ENCODE measurements at regions not wholly inside any gene's neighbourhood (a gene's known extent, or its start where the extent isn't known, plus 50 kb on each side); places are given as distances from the start of the nearest gene placed in this dataset.

DNA sequence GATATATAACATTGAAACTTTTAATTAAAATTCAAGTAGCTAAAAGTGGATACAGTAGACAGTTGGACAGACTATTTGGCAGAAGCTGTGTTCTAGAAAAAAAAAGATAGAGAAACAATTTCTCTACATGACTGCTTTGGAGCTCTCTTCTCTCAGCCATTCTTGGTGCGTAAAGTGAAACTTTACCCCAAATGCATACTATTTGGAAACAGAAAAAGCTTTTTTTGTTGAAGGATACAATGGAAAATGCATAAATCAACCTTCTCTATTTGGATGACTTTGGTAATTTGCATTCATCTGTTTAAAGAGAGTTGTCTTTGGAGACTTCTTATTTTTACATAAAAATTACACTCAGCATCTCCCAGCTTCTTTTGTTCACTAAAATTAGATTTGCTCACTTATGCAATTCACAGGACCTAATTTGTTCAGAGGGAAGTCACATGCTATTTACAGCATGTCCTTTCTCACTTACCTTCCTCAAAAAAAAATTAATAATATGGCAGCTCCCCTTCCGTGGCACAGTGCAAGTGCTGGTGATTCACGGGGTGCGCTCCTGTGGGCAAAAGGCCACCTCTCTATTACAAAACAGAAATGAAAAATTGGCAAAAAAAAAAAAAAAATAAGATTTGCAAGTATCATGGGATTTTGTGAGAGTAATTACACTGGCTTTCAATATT is 498.9 kb downstream of the RERGL start:
- Histone ChIP-seq H3K79me2 (ENCODE audit: insufficient read depth, low read length) (no peaks in the 10 kb centered on the region), H3K9me3 (ENCODE audit: low read length) (no peaks in the 10 kb centered on the region), H4K20me1 (ENCODE audit: insufficient read depth, low read length) (no peaks in the 10 kb centered on the region), H3K4me3 (ENCODE audit: low read depth, low read length, poor library complexity, severe bottlenecking) (no peak overlapping the region), H3K4me1 (ENCODE audit: insufficient read depth, low read length, severe bottlenecking) (no peaks in the 10 kb centered on the region), H3K9me2 (ENCODE audit: low read depth, low read length) (no peaks in the 10 kb centered on the region), H3K9ac (ENCODE audit: low read length) (no peak overlapping the region), H3K27ac (ENCODE audit: low read depth, low read length, poor library complexity, severe bottlenecking) (no peak overlapping the region), H3K27me3 (ENCODE audit: insufficient read depth, low read length) (no peaks in the 10 kb centered on the region), H3K4me2 (ENCODE audit: low read length) (no peak overlapping the region), H3F3A (ENCODE audit: insufficient read depth, low read length) (no peaks in the 10 kb centered on the region), H2AFZ (ENCODE audit: low read length) (no peak overlapping the region), H3K36me3 (ENCODE audit: insufficient read depth, low read length) (no peaks in the 10 kb centered on the region)
- TF ChIP-seq, protein P1, sequence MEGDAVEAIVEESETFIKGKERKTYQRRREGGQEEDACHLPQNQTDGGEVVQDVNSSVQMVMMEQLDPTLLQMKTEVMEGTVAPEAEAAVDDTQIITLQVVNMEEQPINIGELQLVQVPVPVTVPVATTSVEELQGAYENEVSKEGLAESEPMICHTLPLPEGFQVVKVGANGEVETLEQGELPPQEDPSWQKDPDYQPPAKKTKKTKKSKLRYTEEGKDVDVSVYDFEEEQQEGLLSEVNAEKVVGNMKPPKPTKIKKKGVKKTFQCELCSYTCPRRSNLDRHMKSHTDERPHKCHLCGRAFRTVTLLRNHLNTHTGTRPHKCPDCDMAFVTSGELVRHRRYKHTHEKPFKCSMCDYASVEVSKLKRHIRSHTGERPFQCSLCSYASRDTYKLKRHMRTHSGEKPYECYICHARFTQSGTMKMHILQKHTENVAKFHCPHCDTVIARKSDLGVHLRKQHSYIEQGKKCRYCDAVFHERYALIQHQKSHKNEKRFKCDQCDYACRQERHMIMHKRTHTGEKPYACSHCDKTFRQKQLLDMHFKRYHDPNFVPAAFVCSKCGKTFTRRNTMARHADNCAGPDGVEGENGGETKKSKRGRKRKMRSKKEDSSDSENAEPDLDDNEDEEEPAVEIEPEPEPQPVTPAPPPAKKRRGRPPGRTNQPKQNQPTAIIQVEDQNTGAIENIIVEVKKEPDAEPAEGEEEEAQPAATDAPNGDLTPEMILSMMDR (IDR thresholded peaks at IDR 0.05; ENCODE audit: low read length) = no peak

DNA sequence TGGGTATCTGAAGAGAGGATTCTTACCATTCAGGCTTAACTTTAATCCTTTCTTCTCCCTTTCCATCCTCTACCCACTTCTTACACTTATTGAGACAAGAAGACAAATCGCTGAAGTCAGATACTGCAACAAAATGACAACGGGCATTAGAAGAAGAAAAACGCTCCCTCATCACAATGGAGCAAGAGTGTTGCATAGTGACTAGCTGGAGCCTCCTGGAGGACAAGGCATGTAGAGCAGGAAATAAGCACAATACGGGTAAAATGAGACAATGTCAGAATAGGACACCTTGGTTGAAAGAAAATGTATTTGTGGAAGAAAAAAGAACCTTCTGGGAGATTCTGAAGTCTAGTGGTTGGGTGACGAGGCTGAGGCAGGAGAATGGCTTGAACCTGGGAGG is 501.0 kb downstream of the RERGL start:
- H3K9me2 ChIP-seq (ENCODE audit: low read depth, low read length) = no peaks in the 10 kb centered on the region
- H3K27me3 ChIP-seq (ENCODE audit: insufficient read depth, low read length) = no peaks in the 10 kb centered on the region
- no peak overlapping the region for H3K9ac ChIP-seq (ENCODE audit: low read length)
- H3K4me2 ChIP-seq (ENCODE audit: low read length) = no peak overlapping the region; the same call in 1 of the 2 replicates
- H2AFZ ChIP-seq (ENCODE audit: low read length) = peak overlapping the region; percentile 3; the same call in 1 of the 2 replicates
- H3K36me3 ChIP-seq (ENCODE audit: insufficient read depth, low read length) = no peaks in the 10 kb centered on the region
- no peaks in the 10 kb centered on the region for H3K79me2 ChIP-seq (ENCODE audit: insufficient read depth, low read length)
- TF ChIP-seq, protein P1 (IDR thresholded peaks at IDR 0.05; ENCODE audit: low read length) = peak; percentile 59
- no peak for TF ChIP-seq EZH2 (IDR thresholded peaks at IDR 0.05; ENCODE audit: borderline replicate concordance, low read length)
- no peak overlapping the region for H3K4me3 ChIP-seq (ENCODE audit: low read depth, low read length, poor library complexity, severe bottlenecking)
- H3K9me3 ChIP-seq (ENCODE audit: low read length) = no peaks in the 10 kb centered on the region
- no peaks in the 10 kb centered on the region for H3F3A ChIP-seq (ENCODE audit: insufficient read depth, low read length)
- no peaks in the 10 kb centered on the region for H4K20me1 ChIP-seq (ENCODE audit: insufficient read depth, low read length)
- no peak overlapping the region for H3K27ac ChIP-seq (ENCODE audit: low read depth, low read length, poor library complexity, severe bottlenecking)
- no peaks in the 10 kb centered on the region for H3K4me1 ChIP-seq (ENCODE audit: insufficient read depth, low read length, severe bottlenecking)

DNA sequence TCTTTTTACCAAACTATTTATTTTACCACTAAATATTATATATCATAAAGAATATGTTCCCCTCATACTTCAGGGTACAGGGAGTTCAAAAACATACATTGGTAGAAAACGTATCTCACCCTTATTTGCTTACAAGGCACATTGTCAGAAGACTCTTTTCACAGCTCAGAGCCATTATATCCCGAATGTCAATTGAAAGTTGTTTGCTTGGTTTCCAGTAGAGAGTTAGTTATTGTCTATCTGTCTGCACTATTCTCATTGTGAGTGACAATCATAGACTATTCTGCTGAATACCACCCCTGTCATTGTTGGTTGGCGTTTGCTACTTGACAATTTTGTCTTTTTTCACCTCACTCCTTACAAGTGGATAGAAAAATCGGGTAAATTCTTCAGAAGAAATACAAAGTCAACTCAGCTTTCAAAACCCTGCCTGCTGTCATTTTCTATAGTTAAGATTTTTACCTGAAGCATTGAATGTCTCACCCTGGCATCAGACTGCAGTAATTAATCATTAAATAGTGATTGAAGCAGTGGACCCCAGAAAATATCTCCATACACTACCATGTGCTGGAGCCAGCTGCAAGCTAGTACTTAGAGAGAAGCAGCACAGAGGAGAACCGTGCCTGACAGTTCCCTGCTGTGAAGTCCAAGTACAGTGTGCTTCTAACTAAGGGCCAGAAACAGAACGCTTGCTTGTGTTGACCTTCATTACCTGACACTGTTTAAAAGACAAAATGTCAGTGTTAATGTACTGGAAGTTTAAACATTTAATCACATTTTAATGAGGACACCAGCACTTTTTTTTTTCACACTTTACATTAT is 510.6 kb downstream of the RERGL start:
- no peak overlapping the region for H3K4me2 ChIP-seq (ENCODE audit: low read length)
- no peaks in the 10 kb centered on the region for H3K79me2 ChIP-seq (ENCODE audit: insufficient read depth, low read length)
- H3K27me3 ChIP-seq (ENCODE audit: insufficient read depth, low read length) = no peaks in the 10 kb centered on the region
- TF ChIP-seq, protein P1 (IDR thresholded peaks at IDR 0.05; ENCODE audit: low read length) = no peak
- TF ChIP-seq EZH2 (IDR thresholded peaks at IDR 0.05; ENCODE audit: borderline replicate concordance, low read length) = no peak
- no peak overlapping the region for H3K4me3 ChIP-seq (ENCODE audit: low read depth, low read length, poor library complexity, severe bottlenecking)
- H3F3A ChIP-seq (ENCODE audit: insufficient read depth, low read length) = no peaks in the 10 kb centered on the region
- H3K9ac ChIP-seq (ENCODE audit: low read length) = no peak overlapping the region
- H4K20me1 ChIP-seq (ENCODE audit: insufficient read depth, low read length) = no peaks in the 10 kb centered on the region
- no peaks in the 10 kb centered on the region for H3K9me2 ChIP-seq (ENCODE audit: low read depth, low read length)
- no peak overlapping the region for H3K27ac ChIP-seq (ENCODE audit: low read depth, low read length, poor library complexity, severe bottlenecking)
- H3K36me3 ChIP-seq (ENCODE audit: insufficient read depth, low read length) = no peaks in the 10 kb centered on the region
- no peak overlapping the region for H2AFZ ChIP-seq (ENCODE audit: low read length)
- no peaks in the 10 kb centered on the region for H3K9me3 ChIP-seq (ENCODE audit: low read length)
- H3K4me1 ChIP-seq (ENCODE audit: insufficient read depth, low read length, severe bottlenecking) = no peaks in the 10 kb centered on the region
